Stimulated activated CD8-positive, alpha-beta memory T cell treated with anti-CD3 and anti-CD28 coated beads, Interleukin-7, amount 100 ng/mL, for 48 hours (primary cell): ENCODE measurements at regions not wholly inside any gene's neighbourhood (a gene's known extent, or its start where the extent isn't known, plus 50 kb on each side); places are given as distances from the start of the nearest gene placed in this dataset.
"Not testable (repeated sequence)": the region's sequence is repeated elsewhere in the genome, so short reads cannot be mapped to it uniquely, and the experiment has no call there.

Source experiments
- DNase-seq, 2 donors: peaks; one replicate each; pipeline ENCODE4 v3.0.0-alpha.2; 2020; ENCODE audit warnings: low read depth in 1 of 2; ENCODE audit errors: extremely low read depth in 1 of 2

- DNase-seq, result no peak
Measured at GRCh38 chr1:22196041-22196440, 53.1 kb upstream of the WNT4 start.

- DNase-seq, result no peak
Measured at GRCh38 chr1:22196641-22197040, 53.7 kb upstream of the WNT4 start.

- no peak for DNase-seq
Measured at GRCh38 chr1:22197644-22198043, 54.7 kb upstream of the WNT4 start.

- no peak for DNase-seq
Measured at GRCh38 chr1:22201023-22201422, 58.1 kb upstream of the WNT4 start.

GRCh38 chr1:22203335-22203734, 60.4 kb upstream of the WNT4 start:
- DNase-seq, result no peak

GRCh38 chr1:22204057-22204840, 61.4 kb upstream of the WNT4 start:
- no peak for DNase-seq

- no peak for DNase-seq
Measured at GRCh38 chr1:22204989-22205913, 62.4 kb upstream of the WNT4 start.

GRCh38 chr1:22206551-22207125, 63.7 kb upstream of the WNT4 start:
- DNase-seq, result no peak

- no peak for DNase-seq
Measured at GRCh38 chr1:22207511-22208267, 64.8 kb upstream of the WNT4 start.

GRCh38 chr1:22208268-22208972, 65.5 kb upstream of the WNT4 start:
- no peak for DNase-seq

- DNase-seq, result no peak
Measured at GRCh38 chr1:22208973-22209378, 66.1 kb upstream of the WNT4 start.

GRCh38 chr1:22210176-22210575, 67.3 kb upstream of the WNT4 start:
- no peak for DNase-seq

GRCh38 chr1:22210636-22211035, 67.7 kb upstream of the WNT4 start:
- DNase-seq, result no peak

GRCh38 chr1:22211459-22211858, 68.6 kb upstream of the WNT4 start:
- DNase-seq, result not testable (repeated sequence)

- DNase-seq, result no peak
Measured at GRCh38 chr1:22212400-22213233, 69.7 kb upstream of the WNT4 start.

- no peak for DNase-seq
Measured at GRCh38 chr1:22216210-22216883, 73.5 kb upstream of the WNT4 start.

GRCh38 chr1:22216966-22217365, 74.1 kb upstream of the WNT4 start:
- no peak for DNase-seq

GRCh38 chr1:22217811-22218460, 75.0 kb upstream of the WNT4 start:
- no peak for DNase-seq
